PC-9 (cell line): ENCODE measurements at regions not wholly inside any gene's neighbourhood (a gene's known extent, or its start where the extent isn't known, plus 50 kb on each side); places are given as distances from the start of the nearest gene placed in this dataset.

ENCODE experiments used
- BruUV-seq: library from RNA; stranded (reverse); fragments of 400-500 nt; replicated peaks from 2 replicates; lab custom pipeline; 2021; lab: Mats Ljungman, UMichigan
- CTCF ChIA-PET: fragments of 300-600 bp; sonication (Branson Sonifier 250); formaldehyde crosslinking; loops from one replicate; lab custom pipeline; 2022; ENCODE audit warnings: antibody characterized with exemption; lab: Charles Lee
- POLR2A ChIA-PET: fragments of 300-600 bp; sonication (Branson Sonifier 250); formaldehyde crosslinking; loops from one replicate; lab custom pipeline; 2022; ENCODE audit warnings: antibody characterized with exemption; ENCODE audit not compliant: unreplicated experiment; lab: Charles Lee
- DNase-seq, 2 experiments: peaks; one replicate each; pipeline versions ENCODE4 v3.0.0 to v3.0.0-alpha.2; 2015 to 2022; ENCODE audit warnings: mixed read lengths in 1 of 2
- H2AFZ ChIP-seq: fragments of 200-600 bp; sonication (generic); 2 replicates; pipeline ENCODE4 v1.8.1; 2017; ENCODE audit warnings: antibody characterized with exemption
- H3F3A ChIP-seq: fragments of 200-600 bp; sonication (generic); 2 replicates; pipeline ENCODE4 v1.8.1; 2017; ENCODE audit warnings: antibody characterized with exemption, mild to moderate bottlenecking, low read depth; ENCODE audit not compliant: insufficient read depth
- H3K27ac ChIP-seq: fragments of 200-600 bp; sonication (generic); 2 replicates; pipeline ENCODE4 v1.6.1; 2016; ENCODE audit warnings: mixed run types
- H3K27me3 ChIP-seq: fragments of 200-600 bp; sonication (generic); 2 replicates; pipeline ENCODE4 v1.6.1; 2016; ENCODE audit warnings: low read depth, mixed run types; ENCODE audit not compliant: insufficient read depth
- H3K36me3 ChIP-seq: fragments of 200-600 bp; sonication (generic); 2 replicates; pipeline ENCODE4 v1.6.1; 2016; ENCODE audit warnings: low read depth, mixed run types
- H3K4me1 ChIP-seq: fragments of 200-600 bp; sonication (generic); replicated peaks from 2 replicates; pipeline ENCODE4 v1.6.1; 2016; ENCODE audit warnings: mixed run types; ENCODE audit not compliant: insufficient read depth
- H3K4me2 ChIP-seq: fragments of 200-600 bp; sonication (generic); 2 replicates; pipeline ENCODE4 v1.6.1; 2017; ENCODE audit warnings: mixed run types
- H3K4me3 ChIP-seq: fragments of 200-600 bp; sonication (generic); 2 replicates; pipeline ENCODE4 v1.6.1; 2016; ENCODE audit warnings: mixed run types
- H3K79me2 ChIP-seq: fragments of 200-600 bp; sonication (generic); 2 replicates; pipeline ENCODE4 v1.6.1; 2017; ENCODE audit warnings: low read depth, mixed run types
- H3K9me2 ChIP-seq: fragments of 200-600 bp; sonication (generic); 2 replicates; pipeline ENCODE4 v1.8.1; 2017; ENCODE audit warnings: mild to moderate bottlenecking; ENCODE audit not compliant: insufficient read depth
- H3K9me3 ChIP-seq: fragments of 200-600 bp; sonication (generic); 2 replicates; pipeline ENCODE4 v1.8.1; 2016; ENCODE audit warnings: low read depth; ENCODE audit not compliant: insufficient read depth
- H4K20me1 ChIP-seq: fragments of 200-600 bp; sonication (generic); 2 replicates; pipeline ENCODE4 v1.8.1; 2017; ENCODE audit not compliant: insufficient read depth
- EZH2 ChIP-seq: fragments of 200-600 bp; sonication (generic); IDR thresholded peaks from 2 replicates; pipeline ENCODE4 v1.8.0; 2017; ENCODE audit warnings: antibody characterized with exemption, low read depth
- intact Hi-C: fragments of 100-400 bp; cut with micrococcal nuclease; formaldehyde crosslinking; loops from one replicate; pipeline ENCODE4 v1.10.0; 2022; ENCODE audit not compliant: unreplicated experiment
- TF ChIP-seq, protein P1 (sequence below): fragments of 200-600 bp; sonication (generic); conservative IDR thresholded peaks from 2 replicates; pipeline ENCODE4 v1.6.1; 2017; ENCODE audit warnings: mixed run types, antibody characterized with exemption, mild to moderate bottlenecking, moderate library complexity

DNA sequence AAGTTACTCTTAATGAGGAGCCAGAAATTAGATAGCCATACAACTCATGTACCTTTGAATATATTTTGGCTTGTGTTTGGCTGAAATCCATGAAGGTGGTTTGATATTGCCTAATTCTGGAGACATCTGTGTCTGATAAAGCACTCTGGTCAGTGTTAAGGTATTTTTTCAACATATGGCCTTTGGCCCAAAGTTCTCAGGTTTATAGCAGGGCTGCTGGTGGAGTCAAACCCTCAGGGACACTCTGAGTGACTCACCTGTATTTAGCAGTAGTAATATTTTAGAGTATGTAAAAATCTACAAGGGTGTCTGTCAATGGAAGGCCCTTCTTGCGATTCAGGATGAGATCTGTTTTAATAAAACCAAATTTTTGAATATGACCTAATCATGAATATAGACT lies 666.5 kb downstream of the SLC4A3 start:
- Histone ChIP-seq H4K20me1 (no peaks in the 10 kb centered on the region), H3K79me2 (no peaks in the 10 kb centered on the region), H3K27ac (no peak overlapping the region), H3K36me3 (no peaks in the 10 kb centered on the region), H3F3A (no peaks in the 10 kb centered on the region), H3K4me2 (peak overlapping the region; percentile 1; the same call in 1 of the 2 replicates), H3K9me2 (no peaks in the 10 kb centered on the region), H3K4me3 (no peak overlapping the region), H2AFZ (no peak overlapping the region), H3K9me3 (peaks cover 10% of the 10 kb centered on the region), H3K4me1 (peaks cover 10% of the 10 kb centered on the region), H3K27me3 (no peaks in the 10 kb centered on the region)
- TF ChIP-seq, protein P1, sequence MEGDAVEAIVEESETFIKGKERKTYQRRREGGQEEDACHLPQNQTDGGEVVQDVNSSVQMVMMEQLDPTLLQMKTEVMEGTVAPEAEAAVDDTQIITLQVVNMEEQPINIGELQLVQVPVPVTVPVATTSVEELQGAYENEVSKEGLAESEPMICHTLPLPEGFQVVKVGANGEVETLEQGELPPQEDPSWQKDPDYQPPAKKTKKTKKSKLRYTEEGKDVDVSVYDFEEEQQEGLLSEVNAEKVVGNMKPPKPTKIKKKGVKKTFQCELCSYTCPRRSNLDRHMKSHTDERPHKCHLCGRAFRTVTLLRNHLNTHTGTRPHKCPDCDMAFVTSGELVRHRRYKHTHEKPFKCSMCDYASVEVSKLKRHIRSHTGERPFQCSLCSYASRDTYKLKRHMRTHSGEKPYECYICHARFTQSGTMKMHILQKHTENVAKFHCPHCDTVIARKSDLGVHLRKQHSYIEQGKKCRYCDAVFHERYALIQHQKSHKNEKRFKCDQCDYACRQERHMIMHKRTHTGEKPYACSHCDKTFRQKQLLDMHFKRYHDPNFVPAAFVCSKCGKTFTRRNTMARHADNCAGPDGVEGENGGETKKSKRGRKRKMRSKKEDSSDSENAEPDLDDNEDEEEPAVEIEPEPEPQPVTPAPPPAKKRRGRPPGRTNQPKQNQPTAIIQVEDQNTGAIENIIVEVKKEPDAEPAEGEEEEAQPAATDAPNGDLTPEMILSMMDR, result no peak
- no peak for TF ChIP-seq EZH2
- no peak for DNase-seq
- ChIA-PET CTCF (no interaction called here), POLR2A (no interaction called here)
- BruUV-seq, result no TSS peak
- intact Hi-C loops, result no loop called here

DNA sequence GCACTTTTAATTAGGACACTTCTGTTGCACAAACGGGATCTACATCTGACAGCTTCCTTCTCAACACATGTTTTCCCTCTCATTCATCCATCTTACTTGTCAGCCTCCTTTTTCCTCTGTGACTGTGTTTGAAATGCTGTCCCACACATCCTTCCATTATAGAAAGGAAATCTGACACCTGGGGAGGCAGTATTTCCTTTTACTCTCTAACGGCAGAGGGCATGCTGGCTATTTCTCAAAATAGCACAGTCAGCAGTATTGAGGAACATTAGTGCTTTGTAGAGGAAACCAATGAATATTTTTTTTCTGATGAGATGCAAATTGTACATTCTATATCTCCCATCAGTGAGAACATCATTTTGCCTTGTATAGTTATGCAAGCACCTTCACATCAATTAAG lies 668.7 kb downstream of the SLC4A3 start:
- Histone ChIP-seq H3K4me1 (peaks cover 10% of the 10 kb centered on the region), H3K36me3 (no peaks in the 10 kb centered on the region), H2AFZ (no peak overlapping the region), H3F3A (no peaks in the 10 kb centered on the region), H3K27ac (no peak overlapping the region), H4K20me1 (no peaks in the 10 kb centered on the region), H3K79me2 (no peaks in the 10 kb centered on the region), H3K27me3 (no peaks in the 10 kb centered on the region), H3K4me2 (no peak overlapping the region), H3K4me3 (no peak overlapping the region), H3K9me2 (no peaks in the 10 kb centered on the region), H3K9me3 (peaks cover 10% of the 10 kb centered on the region)
- TF ChIP-seq, protein P1, result no peak
- TF ChIP-seq EZH2, result no peak
- POLR2A ChIA-PET, result no interaction called here
- intact Hi-C loops, result no loop called here
- CTCF ChIA-PET, result no interaction called here
- DNase-seq, result no peak
- no TSS peak for BruUV-seq

DNA sequence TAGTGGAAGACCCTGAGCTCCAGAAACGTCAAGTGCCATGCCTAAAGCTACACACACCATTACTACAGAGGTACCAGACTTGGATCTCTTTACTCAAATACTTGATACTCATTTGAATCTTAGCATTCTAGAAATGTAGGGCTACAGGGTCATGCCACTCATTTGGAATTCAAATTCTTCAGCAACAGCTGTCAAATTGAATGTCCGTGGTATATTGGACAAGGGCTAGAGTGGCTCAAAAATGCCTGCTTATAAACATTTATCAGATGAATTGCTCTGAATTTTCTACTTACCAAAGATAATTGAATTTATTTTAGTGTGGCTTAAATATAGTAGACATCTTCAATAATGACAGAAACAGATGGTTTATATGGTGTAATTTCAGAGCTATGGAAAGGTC lies 669.7 kb downstream of the SLC4A3 start:
- POLR2A ChIA-PET, result no interaction called here
- TF ChIP-seq, protein P1, result no peak
- no peak for TF ChIP-seq EZH2
- H3K79me2 ChIP-seq, result no peaks in the 10 kb centered on the region
- BruUV-seq, result no TSS peak
- H3K9me3 ChIP-seq, result peaks cover 10% of the 10 kb centered on the region
- no peaks in the 10 kb centered on the region for H3F3A ChIP-seq
- H3K27me3 ChIP-seq, result no peaks in the 10 kb centered on the region
- no peak for DNase-seq
- H3K4me2 ChIP-seq, result no peak overlapping the region
- no peaks in the 10 kb centered on the region for H4K20me1 ChIP-seq
- no peaks in the 10 kb centered on the region for H3K36me3 ChIP-seq
- H3K9me2 ChIP-seq, result no peaks in the 10 kb centered on the region
- H3K4me1 ChIP-seq, result peaks cover 10% of the 10 kb centered on the region
- H3K4me3 ChIP-seq, result no peak overlapping the region
- CTCF ChIA-PET, result no interaction called here
- H3K27ac ChIP-seq, result no peak overlapping the region
- H2AFZ ChIP-seq, result no peak overlapping the region
- intact Hi-C loops, result no loop called here
